PC-9 (cell line): ENCODE measurements at regions not wholly inside any gene's neighbourhood (a gene's known extent, or its start where the extent isn't known, plus 50 kb on each side); places are given as distances from the start of the nearest gene placed in this dataset.

Experiments
- EZH2 ChIP-seq: fragments of 200-600 bp; sonication (generic); IDR thresholded peaks from 2 replicates; pipeline ENCODE4 v1.8.0; 2017; ENCODE audit warnings: antibody characterized with exemption, low read depth
- TF ChIP-seq, protein P1 (sequence below): fragments of 200-600 bp; sonication (generic); conservative IDR thresholded peaks from 2 replicates; pipeline ENCODE4 v1.6.1; 2017; ENCODE audit warnings: mixed run types, antibody characterized with exemption, mild to moderate bottlenecking, moderate library complexity

DNA sequence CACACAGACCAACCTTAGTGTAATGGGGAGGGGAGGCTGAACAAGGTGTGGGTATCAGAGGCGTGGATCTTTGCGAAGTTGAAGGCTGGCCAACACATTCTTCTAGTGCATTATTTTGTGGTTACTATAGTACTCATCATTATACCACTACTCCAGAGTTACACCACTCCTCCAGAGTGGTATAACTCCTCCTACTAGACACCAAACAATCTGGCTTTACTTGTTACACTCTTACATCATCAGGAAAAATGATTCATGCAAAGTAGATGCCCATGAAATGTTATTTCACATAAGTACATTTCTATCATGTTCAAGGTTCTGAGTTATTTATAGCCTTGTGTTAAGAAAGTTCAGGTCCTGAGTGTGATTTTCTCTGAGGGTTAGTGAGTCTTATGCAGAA lies 443.1 kb upstream of the OPRM1 start:
- TF ChIP-seq, protein P1, sequence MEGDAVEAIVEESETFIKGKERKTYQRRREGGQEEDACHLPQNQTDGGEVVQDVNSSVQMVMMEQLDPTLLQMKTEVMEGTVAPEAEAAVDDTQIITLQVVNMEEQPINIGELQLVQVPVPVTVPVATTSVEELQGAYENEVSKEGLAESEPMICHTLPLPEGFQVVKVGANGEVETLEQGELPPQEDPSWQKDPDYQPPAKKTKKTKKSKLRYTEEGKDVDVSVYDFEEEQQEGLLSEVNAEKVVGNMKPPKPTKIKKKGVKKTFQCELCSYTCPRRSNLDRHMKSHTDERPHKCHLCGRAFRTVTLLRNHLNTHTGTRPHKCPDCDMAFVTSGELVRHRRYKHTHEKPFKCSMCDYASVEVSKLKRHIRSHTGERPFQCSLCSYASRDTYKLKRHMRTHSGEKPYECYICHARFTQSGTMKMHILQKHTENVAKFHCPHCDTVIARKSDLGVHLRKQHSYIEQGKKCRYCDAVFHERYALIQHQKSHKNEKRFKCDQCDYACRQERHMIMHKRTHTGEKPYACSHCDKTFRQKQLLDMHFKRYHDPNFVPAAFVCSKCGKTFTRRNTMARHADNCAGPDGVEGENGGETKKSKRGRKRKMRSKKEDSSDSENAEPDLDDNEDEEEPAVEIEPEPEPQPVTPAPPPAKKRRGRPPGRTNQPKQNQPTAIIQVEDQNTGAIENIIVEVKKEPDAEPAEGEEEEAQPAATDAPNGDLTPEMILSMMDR = no peak
- TF ChIP-seq EZH2 = no peak
